ENCODE measurements at regions not wholly inside any gene's neighbourhood (a gene's known extent, or its start where the extent isn't known, plus 50 kb on each side); places are given as distances from the start of the nearest gene placed in this dataset.

- Mint-ChIP-seq H3K36me3 (ENCODE audit: insufficient read depth, unreplicated experiment) (no peaks in the 10 kb centered on the region), H3K4me1 (ENCODE audit: low read depth, unreplicated experiment) (peaks cover 8% of the 10 kb centered on the region), H3K27ac (ENCODE audit: unreplicated experiment) (no peak overlapping the region), H3K4me3 (ENCODE audit: low read depth, unreplicated experiment) (no peak overlapping the region), H3K27me3 (ENCODE audit: unreplicated experiment) (no peaks in the 10 kb centered on the region), H3K9me3 (ENCODE audit: low read depth, unreplicated experiment) (no peaks in the 10 kb centered on the region)
- CTCF ChIA-PET, result interaction anchor here (0.7 kb wide), 1 partner anchor 10 kb away, joined by 4 read pairs; no protein-coding TSS in a partner anchor
- intact Hi-C loops (cut with micrococcal nuclease; ENCODE audit: unreplicated experiment), result no loop called here
- no peak for DNase-seq
- BruUV-seq (replicated peaks), result no TSS peak
- TF ChIP-seq CTCF (IDR thresholded peaks at IDR 0.05; ENCODE audit: unreplicated experiment), result no peak
These were observed 50.2 kb upstream of the SNAPC3 start for GRCh38 chr9:15372455-15372854.

DNA sequence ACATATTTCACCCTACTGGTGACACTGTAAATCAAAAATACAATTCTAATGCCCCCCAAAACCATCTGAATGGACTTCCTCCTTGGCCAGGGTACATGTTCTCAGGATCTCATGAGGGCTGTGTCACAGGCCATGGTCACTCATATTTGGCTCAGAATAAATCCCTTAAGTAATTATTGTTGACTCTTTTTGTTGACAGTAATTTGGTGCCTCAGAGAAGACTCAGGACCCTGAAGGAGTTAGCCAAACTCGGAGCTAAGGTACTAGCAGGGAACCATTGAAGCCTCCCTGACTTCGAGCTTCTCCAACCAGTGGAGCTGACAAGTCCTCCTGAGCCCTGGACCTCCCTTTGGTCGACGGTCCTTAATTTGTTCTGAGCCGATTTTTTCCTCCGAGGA is 51.2 kb upstream of the SNAPC3 start:
- no peaks in the 10 kb centered on the region for H3K36me3 Mint-ChIP-seq (ENCODE audit: insufficient read depth, unreplicated experiment)
- no TSS peak for BruUV-seq (replicated peaks)
- H3K27ac Mint-ChIP-seq (ENCODE audit: unreplicated experiment), result no peak overlapping the region
- no peaks in the 10 kb centered on the region for H3K9me3 Mint-ChIP-seq (ENCODE audit: low read depth, unreplicated experiment)
- H3K4me3 Mint-ChIP-seq (ENCODE audit: low read depth, unreplicated experiment), result no peak overlapping the region
- no peak for TF ChIP-seq CTCF (IDR thresholded peaks at IDR 0.05; ENCODE audit: unreplicated experiment)
- no peak for DNase-seq
- H3K27me3 Mint-ChIP-seq (ENCODE audit: unreplicated experiment), result no peaks in the 10 kb centered on the region
- intact Hi-C loops (cut with micrococcal nuclease; ENCODE audit: unreplicated experiment), result no loop called here
- peaks cover 8% of the 10 kb centered on the region for H3K4me1 Mint-ChIP-seq (ENCODE audit: low read depth, unreplicated experiment)
- CTCF ChIA-PET, result no interaction called here

DNA sequence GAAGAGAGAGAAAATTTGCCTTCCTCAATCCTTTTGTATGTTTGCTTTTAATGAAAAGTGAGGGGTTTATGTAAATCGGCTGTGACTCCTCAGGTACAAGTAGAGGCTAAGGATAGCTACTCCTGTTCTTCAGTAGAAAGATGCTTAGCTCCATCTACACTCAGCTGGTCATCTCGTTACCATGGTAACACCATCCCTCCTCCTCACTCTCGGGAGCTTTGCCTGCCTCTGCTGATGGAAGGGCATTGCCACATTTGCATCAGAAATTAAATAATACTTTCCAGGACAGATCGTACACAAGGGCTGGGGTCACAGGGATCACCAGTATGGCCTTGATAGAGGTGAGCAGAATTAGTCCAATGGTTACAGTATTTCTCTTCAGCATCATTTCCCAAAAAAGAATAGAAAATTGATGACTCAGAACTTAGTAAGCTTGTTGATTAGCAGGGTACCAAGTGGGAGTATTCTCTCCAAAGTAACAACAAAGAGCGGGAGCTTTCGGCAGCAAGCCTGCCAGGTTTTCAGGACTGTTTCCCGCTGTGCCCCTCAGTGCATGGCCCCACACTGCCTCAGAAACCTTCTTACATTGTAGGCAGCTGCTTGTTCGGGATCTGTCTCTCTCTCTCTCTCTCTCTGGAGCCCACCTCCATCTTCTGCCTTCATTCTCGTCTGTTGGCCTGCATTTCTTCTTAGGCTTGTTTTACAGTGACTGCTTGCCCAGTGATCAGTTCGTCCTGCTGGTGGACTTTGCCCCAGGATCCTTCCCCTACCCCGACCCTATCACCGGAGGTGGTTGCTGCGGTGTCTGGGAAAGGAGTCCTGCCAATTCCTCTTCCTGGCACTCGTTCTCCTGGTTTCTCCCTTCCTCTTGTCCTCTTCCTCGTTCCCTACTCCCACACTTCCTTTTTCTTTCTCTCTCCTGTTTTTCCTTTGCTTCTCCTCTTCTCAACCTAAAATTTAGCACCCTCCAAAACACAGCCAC is 51.9 kb upstream of the SNAPC3 start:
- CTCF ChIA-PET, result interaction anchor here (0.6 kb wide), 1 partner anchor 51 kb away, joined by 5 read pairs; no protein-coding TSS in a partner anchor
- H3K27me3 Mint-ChIP-seq (ENCODE audit: unreplicated experiment), result no peaks in the 10 kb centered on the region
- intact Hi-C loops (cut with micrococcal nuclease; ENCODE audit: unreplicated experiment), result no loop called here
- no peak overlapping the region for H3K27ac Mint-ChIP-seq (ENCODE audit: unreplicated experiment)
- no peaks in the 10 kb centered on the region for H3K9me3 Mint-ChIP-seq (ENCODE audit: low read depth, unreplicated experiment)
- H3K36me3 Mint-ChIP-seq (ENCODE audit: insufficient read depth, unreplicated experiment), result no peaks in the 10 kb centered on the region
- peaks cover 8% of the 10 kb centered on the region for H3K4me1 Mint-ChIP-seq (ENCODE audit: low read depth, unreplicated experiment)
- no peak overlapping the region for H3K4me3 Mint-ChIP-seq (ENCODE audit: low read depth, unreplicated experiment)
- TF ChIP-seq CTCF (IDR thresholded peaks at IDR 0.05; ENCODE audit: unreplicated experiment), result no peak
- BruUV-seq (replicated peaks), result no TSS peak
- DNase-seq, result no peak

GRCh38 chr9:15369871-15370270 is 52.8 kb upstream of the SNAPC3 start:
- intact Hi-C loops (cut with micrococcal nuclease; ENCODE audit: unreplicated experiment), result no loop called here
- no peaks in the 10 kb centered on the region for H3K27me3 Mint-ChIP-seq (ENCODE audit: unreplicated experiment)
- BruUV-seq (replicated peaks), result no TSS peak

More at GRCh38 chr9:15369871-15370270, 52.8 kb upstream of the SNAPC3 start:
- no peaks in the 10 kb centered on the region for H3K9me3 Mint-ChIP-seq (ENCODE audit: low read depth, unreplicated experiment)
- H3K36me3 Mint-ChIP-seq (ENCODE audit: insufficient read depth, unreplicated experiment), result no peaks in the 10 kb centered on the region
- peaks cover 8% of the 10 kb centered on the region for H3K4me1 Mint-ChIP-seq (ENCODE audit: low read depth, unreplicated experiment)
- no peak for DNase-seq
- H3K27ac Mint-ChIP-seq (ENCODE audit: unreplicated experiment), result no peak overlapping the region
- TF ChIP-seq CTCF (IDR thresholded peaks at IDR 0.05; ENCODE audit: unreplicated experiment), result no peak
- CTCF ChIA-PET, result no interaction called here
- no peak overlapping the region for H3K4me3 Mint-ChIP-seq (ENCODE audit: low read depth, unreplicated experiment)

Data from Calu3 (cell line).